IPS-NIHi7 (cell line): ENCODE measurements at regions not wholly inside any gene's neighbourhood (a gene's known extent, or its start where the extent isn't known, plus 50 kb on each side); places are given as distances from the start of the nearest gene placed in this dataset.
"Not testable (repeated sequence)": the region's sequence is repeated elsewhere in the genome, so short reads cannot be mapped to it uniquely, and the experiment has no call there.

Experiments
- DNase-seq: peaks from one replicate; pipeline ENCODE4 v3.0.0; 2012; ENCODE audit warnings: mixed read lengths; ENCODE audit errors: extremely low spot score

GRCh38 chr5:169531631-169532030 is 51.9 kb upstream of the SPDL1 start:
- no peak for DNase-seq

- DNase-seq: no peak
Measured at GRCh38 chr5:169527863-169528262, 55.7 kb upstream of the SPDL1 start.

- DNase-seq: no peak
Measured at GRCh38 chr5:169527066-169527465, 56.5 kb upstream of the SPDL1 start.

GRCh38 chr5:169522851-169523250 is 60.7 kb upstream of the SPDL1 start:
- no peak for DNase-seq

GRCh38 chr5:169521366-169521983 is 62.1 kb upstream of the SPDL1 start:
- no peak for DNase-seq

- DNase-seq: no peak
Measured at GRCh38 chr5:169519358-169519757, 64.2 kb upstream of the SPDL1 start.

- not testable (repeated sequence) for DNase-seq
Measured at GRCh38 chr5:169518779-169519178, 64.8 kb upstream of the SPDL1 start.

- DNase-seq: no peak
Measured at GRCh38 chr5:169512385-169512784, 71.2 kb upstream of the SPDL1 start.

GRCh38 chr5:169511708-169512107 is 71.9 kb upstream of the SPDL1 start:
- no peak for DNase-seq

GRCh38 chr5:169507051-169507450 is 76.5 kb upstream of the SPDL1 start:
- no peak for DNase-seq

- DNase-seq: no peak
Measured at GRCh38 chr5:169503886-169504285, 79.7 kb upstream of the SPDL1 start.

- DNase-seq: no peak
Measured at GRCh38 chr5:169499990-169500505, 83.5 kb upstream of the SPDL1 start.

GRCh38 chr5:169496878-169497277 is 86.7 kb upstream of the SPDL1 start:
- no peak for DNase-seq

- no peak for DNase-seq
Measured at GRCh38 chr5:169494941-169495548, 88.5 kb upstream of the SPDL1 start.

- no peak for DNase-seq
Measured at GRCh38 chr5:169494383-169494935, 89.1 kb upstream of the SPDL1 start.

GRCh38 chr5:169474226-169474625 is 109.3 kb upstream of the SPDL1 start:
- no peak for DNase-seq

- no peak for DNase-seq
Measured at GRCh38 chr5:169472544-169472943, 111.0 kb upstream of the SPDL1 start.

- DNase-seq: no peak
Measured at GRCh38 chr5:169471021-169471420, 112.6 kb upstream of the SPDL1 start.

- DNase-seq: no peak
Measured at GRCh38 chr5:169467041-169467771, 116.4 kb upstream of the SPDL1 start.

- no peak for DNase-seq
Measured at GRCh38 chr5:169460896-169461295, 122.7 kb upstream of the SPDL1 start.

GRCh38 chr5:169460123-169460522 is 123.5 kb upstream of the SPDL1 start:
- no peak for DNase-seq

- DNase-seq: no peak
Measured at GRCh38 chr5:169458221-169458620, 125.4 kb upstream of the SPDL1 start.

- DNase-seq: no peak
Measured at GRCh38 chr5:169450464-169450863, 133.1 kb upstream of the SPDL1 start.
